ENCODE measurements at regions not wholly inside any gene's neighbourhood (a gene's known extent, or its start where the extent isn't known, plus 50 kb on each side); places are given as distances from the start of the nearest gene placed in this dataset.

GRCh38 chr7:46450886-46451285, 529.8 kb upstream of the IGFBP3 start:
- TF ChIP-seq POLR2A (IDR thresholded peaks at IDR 0.05; ENCODE audit: borderline replicate concordance, extremely low read depth, insufficient read depth, insufficient read length) (no peak), JUND (IDR thresholded peaks at IDR 0.05) (no peak), CTCF (IDR thresholded peaks at IDR 0.05 in 2 of 3, conservative IDR thresholded peaks at IDR 0.05 in 1 of 3; ENCODE audit: borderline replicate concordance in 1 of 3, insufficient read depth in 1 of 3, low read depth in 2 of 3, low read length in 2 of 3) (no peak), EZH2 (IDR thresholded peaks at IDR 0.05) (no peak), REST (IDR thresholded peaks at IDR 0.05; ENCODE audit: low read depth) (no peak), MAX (IDR thresholded peaks at IDR 0.05) (no peak), POLR2AphosphoS5 (IDR thresholded peaks at IDR 0.05; ENCODE audit: low read depth, low read length) (no peak), ATF3 (IDR thresholded peaks at IDR 0.05) (no peak), ZNF274 (IDR thresholded peaks at IDR 0.05; ENCODE audit: low read depth, low read length) (no peak), SP1 (IDR thresholded peaks at IDR 0.05; ENCODE audit: low read depth) (no peak), SIN3A (IDR thresholded peaks at IDR 0.05; ENCODE audit: low read depth) (no peak), SRF (IDR thresholded peaks at IDR 0.05; ENCODE audit: low read depth) (no peak), CEBPB (IDR thresholded peaks at IDR 0.05; ENCODE audit: low read depth) (no peak), EZH2phosphoT487 (IDR thresholded peaks at IDR 0.05; ENCODE audit: borderline replicate concordance) (no peak)
